ENCODE measurements at regions not wholly inside any gene's neighbourhood (a gene's known extent, or its start where the extent isn't known, plus 50 kb on each side); places are given as distances from the start of the nearest gene placed in this dataset.
"Not testable (repeated sequence)": the region's sequence is repeated elsewhere in the genome, so short reads cannot be mapped to it uniquely, and the experiment has no call there.

DNA sequence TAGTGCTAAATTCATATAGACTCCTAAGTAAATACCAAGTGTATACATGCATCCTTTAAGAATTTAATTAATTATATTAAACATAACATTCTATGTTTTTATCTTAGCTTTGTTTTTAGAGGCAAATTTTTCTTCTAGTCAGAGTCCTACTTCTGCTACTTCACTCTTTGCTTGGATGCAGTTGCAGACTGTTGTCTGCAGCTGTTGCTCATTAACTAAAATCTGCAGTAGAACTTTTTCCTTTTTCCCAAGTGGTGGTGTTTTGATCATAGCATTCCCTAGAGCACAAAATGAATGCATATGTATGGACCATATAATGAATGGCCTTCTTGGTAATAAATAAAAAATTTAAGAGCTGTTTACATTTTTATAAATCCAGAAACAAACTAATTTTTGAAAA, 198.3 kb downstream of the CASP12 start:
- no peak for DNase-seq

DNA sequence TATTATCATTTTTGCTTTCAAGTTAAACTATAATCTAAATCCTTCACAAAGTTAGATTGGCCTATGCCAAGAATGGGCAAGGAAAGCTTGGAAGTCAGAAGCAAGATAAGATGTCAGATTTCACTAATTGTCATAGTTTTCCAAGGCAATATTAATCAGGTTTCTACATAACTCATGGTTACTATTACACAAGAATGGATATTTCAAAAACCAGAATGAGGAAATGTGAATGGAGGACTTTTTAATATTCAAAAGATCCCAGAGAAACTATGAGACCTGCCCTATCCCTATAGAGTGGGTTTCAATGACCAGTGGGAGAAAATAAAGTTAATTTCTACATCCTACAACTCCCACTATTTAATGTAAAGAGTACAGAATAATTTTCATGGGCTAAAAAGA, 203.2 kb downstream of the CASP12 start:
- no peak for DNase-seq

DNA sequence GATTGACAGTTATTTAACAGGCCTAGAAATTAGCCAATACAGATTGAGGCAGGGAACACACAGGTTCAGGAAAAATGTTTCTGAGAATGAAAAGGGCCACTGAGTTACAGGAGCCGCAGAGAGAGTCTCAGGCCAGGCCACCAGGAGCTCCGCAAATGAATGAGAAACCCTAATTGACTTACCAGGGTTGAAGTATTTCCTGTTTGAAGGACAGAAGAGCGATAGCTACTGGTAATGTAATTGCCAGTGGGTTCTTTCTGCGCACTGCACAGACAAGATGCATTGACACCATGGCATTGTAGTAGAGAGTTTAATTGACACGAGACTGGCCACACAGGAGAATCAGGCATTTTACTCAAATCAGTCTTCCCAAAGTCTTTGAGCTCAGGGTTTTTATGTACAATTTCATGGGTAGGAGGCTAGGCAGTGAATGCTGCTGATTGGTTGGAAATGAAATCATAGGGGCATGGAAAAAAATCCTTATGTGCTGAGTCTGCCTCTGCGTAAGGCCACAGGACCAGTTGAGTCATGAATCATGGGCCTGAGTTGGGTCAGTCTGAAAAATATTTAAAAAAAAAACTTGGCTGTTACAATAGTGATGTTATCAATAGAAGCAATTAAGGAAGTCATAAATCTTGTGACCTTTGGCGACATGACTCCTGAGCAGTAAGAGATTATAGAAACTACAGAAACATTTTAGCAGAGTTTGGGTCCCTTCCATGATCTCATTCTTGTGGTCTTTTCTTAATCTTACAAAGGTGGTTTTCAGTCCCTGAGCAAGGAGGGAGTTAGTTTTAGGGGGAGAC, 203.8 kb downstream of the CASP12 start:
- no peak for DNase-seq

DNA sequence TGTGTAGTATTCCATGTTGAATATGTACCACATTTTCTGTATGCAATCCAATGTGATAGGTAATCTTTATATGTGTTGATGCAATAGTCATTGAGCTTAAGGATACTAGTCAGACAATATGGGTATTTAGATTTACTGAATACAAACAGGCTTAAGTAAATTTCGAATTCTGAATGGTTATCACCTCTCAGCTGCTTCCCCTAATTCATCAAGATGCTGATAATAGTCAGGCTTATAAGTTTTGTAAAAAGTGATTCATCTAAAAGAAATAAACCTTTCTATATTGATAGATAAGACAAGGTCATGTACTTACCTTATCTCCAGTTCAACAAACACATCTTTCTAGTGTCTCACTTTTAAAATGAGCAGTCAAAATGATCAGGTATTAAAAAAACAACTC, 205.5 kb downstream of the CASP12 start:
- DNase-seq = no peak

DNA sequence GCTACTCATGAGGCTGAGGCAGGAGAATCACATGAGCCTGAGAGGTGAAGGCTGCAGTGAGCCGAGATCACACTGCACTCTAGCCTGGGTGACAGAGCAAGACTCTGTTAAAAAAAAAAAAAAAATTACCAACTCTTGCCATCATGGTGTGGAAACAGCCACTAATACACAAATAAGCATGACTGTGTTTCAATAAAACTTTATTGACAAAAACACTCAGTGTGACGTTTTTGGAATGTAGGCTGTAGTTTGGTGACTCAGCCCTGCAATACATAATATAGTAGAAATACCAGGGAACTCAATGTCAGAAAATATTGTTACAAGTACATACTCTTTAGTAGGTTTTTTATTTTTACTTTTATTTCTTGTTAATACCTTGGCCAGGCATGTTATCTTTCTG, 207.1 kb downstream of the CASP12 start:
- no peak for DNase-seq

DNA sequence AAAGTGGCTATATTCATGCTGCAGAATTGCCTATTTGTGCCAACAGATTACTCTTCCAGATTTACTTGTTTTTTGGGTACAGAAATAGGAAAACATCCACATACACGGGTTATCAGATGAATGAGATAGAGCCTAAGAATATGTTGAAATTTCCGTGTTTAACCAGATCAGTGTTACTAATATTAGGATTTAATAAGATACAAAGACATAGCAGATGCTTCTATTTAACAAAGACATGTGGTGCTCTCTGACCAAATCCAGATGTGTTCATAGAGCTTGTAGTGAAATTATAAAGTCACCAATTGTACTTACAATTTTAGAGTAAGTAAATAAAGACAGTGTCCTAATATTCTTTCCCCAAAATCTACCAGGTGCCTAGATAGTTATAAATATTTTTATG, 208.0 kb downstream of the CASP12 start:
- no peak for DNase-seq

DNA sequence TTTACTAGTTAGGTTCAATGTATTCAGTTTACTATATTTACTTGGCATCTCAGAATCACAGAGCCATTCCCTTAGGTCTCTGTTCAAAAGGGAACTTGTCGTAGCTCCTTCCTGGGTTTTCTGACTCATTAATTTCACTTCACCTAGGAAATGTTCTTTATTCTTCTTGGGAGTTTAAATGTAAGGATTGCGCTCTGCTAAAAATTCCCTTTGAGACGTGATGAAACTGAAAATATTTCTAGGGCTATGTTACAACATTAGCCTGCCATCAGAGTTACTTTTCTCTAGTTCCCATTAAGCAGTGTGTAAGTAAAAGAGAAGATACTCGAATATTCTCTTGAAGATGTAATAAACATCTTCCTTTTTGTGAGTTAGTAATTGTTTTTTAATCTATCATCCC, 209.5 kb downstream of the CASP12 start:
- no peak for DNase-seq

DNA sequence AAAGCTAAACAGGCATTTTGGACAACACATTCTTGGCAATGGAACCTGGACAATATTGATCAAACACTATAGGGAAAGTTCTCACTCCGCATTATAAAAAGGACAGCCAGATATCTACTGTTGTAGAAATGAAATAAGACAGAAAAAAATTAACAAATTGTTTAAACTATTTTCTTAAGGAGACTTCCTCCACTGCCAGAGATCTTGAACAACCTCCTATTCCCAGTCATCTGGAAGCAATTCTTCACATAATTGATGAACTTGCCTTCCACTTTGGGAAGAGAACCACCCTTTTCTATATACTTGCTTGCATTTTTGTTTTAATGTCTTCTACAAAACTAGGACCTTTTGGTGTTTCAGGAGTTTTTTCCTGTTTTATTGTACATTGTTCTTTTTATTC, 216.1 kb downstream of the CASP12 start:
- DNase-seq = no peak

DNA sequence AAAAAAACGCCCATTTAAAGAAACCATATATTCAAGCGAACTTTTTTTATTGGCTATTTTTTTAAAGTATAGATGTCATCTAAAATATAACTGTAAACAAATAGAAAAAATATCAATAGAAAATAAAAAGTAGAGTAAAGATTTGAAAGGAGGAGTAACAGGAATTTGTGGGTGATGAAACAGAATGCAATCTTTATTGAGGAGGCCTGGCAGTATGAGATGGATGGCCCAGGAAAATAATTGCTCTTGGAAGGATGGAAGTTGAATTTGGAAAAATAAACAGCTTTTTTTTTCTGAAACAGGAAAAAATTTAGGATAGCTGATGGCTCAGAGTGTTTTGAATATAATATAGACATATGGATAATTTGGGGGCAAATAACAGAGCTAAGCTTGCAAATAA, 219.0 kb downstream of the CASP12 start:
- DNase-seq = no peak

DNA sequence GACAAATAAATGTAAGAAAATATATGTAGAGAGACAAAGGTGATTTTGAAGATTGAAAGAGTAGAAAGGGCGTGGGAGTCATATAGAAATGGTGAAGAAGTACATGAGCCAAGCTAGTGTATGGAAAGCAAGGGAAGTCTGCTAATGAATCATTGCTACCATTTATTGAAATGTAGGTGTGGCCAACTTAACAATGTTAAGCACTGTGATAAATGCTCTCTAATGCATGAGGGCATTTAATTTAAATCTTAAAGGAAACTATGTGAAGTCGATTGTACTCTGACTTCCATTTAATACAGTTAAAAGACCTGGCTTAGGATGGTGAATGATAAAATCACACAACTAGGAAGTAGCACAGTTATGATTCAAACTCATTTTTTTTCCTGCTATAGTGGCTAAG, 219.9 kb downstream of the CASP12 start:
- no peak for DNase-seq

DNA sequence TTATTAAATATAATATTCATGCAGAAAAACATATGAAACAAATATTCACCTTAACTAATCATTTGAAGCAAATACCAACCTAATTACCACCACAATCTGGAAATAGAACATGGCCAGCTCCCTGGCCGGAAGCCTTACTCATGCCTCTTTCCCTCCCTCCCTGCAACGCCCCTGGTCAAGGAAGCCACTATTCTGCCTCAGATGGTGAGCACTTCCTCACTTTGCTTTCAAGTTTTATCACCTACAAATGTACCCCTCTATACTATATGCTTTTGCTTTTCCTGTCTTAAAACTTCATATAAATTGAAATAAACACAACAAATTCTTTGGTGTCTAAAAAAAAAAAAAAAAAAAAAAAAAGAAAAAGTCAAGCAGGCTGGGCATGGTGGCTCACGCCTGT, 221.2 kb downstream of the CASP12 start:
- not testable (repeated sequence) for DNase-seq

DNA sequence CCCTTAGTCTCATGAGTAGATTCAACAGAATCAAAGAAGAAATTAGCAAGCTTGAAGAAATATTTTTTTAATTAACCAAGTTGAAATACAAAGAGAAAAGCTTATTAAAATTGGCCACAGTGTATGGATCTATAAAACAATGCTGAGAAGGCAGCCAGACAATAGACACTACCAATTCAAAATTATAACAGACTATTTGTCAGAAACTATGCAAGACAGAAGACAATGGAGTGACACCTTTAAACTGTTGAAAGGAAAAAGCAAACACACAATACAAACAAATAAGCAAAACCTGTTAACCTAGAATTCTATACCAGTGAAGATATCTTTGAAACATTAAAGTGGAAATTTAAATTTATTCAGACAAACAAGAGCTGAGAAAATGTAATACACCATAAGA, 225.4 kb downstream of the CASP12 start:
- no peak for DNase-seq

DNA sequence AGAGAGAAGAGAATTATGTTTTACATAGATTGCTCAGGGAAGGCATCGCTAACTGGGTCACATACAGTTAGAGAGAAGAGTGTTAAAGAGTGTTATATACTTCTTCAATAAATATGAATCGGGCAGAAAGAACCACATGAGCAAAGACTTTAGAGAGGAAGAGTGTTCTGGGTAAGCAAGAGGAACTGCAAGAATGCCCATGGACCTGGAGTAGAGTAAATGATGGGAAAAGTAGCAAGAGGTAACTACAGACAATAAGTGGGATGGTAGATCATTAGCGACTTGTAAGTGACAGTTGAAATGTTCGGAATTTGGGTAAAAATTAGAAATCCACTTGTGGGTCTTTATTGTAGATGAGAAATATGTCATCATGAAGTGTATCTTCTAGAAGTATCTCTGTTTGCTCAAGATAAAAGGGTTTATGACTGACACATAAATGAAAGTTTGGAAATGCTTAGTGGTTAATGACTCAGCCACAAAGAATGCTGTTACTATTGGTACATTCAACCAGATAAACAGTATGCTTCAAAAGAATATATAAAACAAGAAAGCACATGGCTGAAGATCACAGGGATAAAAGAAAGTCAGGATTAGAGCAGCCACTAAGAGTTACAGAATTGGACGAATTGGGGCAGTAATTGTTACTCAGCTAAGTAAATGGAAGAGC, 229.3 kb downstream of the CASP12 start:
- no peak for DNase-seq

DNA sequence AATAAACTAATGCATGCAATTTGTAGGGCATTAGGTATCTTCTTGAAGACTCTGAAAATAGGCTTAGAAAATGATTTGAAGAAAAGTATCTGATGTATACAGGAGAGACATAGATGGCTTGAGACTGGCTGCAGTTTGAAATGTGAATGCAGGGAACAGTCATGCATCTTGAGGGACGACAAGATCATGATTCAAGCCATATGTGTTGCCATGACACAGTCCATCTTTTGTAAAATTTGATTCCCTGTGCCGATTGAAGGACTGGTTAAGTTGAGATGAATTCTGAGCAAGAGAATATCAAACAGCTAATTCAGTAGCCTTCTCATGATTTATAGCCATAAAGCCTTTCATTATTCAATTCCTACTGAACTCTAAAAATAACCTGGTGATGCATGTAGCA, 231.6 kb downstream of the CASP12 start:
- no peak for DNase-seq

DNA sequence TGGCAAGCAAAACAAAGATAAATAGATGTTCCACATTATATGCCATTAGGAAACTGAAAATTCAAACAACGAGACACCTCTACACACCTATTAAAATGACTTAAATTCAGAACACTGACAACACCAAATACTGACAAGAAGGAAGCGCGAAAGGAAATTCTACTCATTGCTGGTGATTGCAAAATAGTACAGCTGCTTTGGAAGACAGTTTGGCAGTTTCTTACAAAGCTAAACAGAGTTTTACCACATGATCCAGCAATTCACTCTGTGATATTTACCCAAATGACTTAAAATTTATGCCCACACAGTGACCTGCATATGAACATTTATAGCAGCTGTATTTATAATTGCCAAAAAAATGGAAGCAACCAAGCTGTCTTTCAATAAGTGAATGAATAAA, 232.6 kb downstream of the CASP12 start:
- no peak for DNase-seq

DNA sequence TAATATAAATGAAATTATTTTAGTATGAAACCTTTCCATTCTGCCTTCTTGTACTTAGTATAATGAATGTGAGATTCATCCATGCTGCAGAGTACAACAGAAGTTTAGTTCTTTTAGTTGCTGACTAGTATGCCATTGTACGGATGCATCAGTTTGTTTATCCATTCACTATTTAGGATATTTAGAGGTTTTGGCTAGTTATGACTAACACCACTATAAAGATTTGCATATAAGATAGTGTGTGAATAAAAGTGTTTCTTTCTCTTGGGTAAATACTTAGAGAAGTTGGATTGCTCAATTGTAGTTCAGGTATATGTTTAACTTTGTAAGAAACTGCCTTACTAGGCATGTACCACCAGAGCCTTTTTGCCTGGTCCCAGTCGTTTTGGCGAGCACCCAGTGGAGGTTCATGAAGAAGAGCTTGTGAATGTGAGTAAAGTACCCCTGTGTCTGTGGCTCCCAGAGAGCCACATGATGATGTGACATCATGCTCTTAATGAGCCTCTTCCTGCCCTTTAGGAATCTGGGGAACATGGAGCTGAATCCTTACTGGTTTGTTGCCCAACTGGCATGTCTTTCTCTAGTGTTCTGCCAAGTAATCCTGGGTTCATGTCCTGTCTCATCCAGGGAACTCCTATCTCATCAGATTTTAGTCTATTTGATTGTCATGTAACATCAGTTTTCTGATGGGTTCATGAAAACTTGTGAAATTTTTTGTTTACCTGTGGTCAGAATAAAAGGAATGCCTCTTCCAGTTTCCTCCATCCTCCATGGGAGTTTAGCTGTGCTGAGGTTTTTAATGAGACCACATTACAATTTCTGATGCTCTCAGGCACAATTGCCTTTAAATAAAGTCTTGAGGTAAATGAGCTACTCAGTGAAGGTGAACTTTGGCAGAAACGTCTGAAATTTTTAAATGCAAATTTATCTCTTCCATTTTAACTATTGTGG, 234.8 kb downstream of the CASP12 start:
- DNase-seq = no peak

DNA sequence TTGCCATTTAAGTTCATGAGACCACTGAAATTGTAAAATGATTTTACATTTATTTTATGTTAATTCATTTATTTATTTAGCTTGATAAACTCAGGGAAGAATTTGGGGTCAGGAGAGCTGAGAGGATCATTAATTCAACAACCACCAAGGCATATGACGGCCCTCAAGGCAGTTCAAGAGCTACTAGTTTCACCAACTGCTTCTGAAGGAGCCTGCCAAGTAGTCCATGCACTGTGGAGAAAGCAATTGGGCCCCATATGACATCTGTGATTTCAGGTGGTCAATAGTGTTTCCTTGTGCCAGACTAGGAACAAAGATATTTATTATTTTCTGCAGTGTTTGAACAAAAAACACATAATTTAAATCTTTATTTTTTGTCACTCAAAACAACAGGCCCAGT, 236.4 kb downstream of the CASP12 start:
- DNase-seq = no peak

DNA sequence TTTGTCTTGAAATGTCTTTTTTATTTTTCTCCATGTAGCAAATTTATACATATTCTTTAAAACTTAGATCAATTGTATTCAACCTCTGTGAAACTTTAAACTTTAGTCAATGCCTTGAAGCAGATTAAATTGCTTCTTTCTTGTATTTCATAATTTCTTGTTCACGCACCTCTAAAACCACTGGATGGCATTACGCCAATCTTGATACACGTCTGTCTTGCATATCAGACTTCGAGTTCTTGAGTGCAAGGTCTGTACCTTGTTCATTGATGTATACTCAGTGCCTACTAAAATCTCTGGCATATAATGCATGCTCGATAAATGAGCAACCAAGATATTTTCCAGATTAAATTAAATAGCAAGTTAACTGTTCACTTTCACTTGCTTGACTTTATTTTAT, 236.8 kb downstream of the CASP12 start:
- no peak for DNase-seq

DNA sequence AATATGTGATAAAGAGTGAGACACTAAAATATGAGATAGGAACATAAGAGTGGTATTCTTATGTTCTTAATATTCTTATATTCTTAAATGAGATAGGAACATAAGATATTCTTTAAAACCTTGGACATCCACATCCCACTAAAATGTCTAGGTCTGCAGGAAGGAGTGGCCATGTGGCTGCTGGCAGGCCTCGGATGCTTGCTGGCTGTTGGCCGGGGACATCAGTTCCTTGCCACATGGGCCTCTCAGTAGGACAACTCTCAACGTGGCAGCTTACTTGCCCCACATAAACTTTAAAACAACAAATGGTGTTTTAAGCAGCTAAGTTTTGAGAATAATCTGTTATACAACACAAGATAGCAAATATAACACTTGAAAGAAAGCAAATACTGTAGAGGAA, 240.1 kb downstream of the CASP12 start:
- no peak for DNase-seq

DNA sequence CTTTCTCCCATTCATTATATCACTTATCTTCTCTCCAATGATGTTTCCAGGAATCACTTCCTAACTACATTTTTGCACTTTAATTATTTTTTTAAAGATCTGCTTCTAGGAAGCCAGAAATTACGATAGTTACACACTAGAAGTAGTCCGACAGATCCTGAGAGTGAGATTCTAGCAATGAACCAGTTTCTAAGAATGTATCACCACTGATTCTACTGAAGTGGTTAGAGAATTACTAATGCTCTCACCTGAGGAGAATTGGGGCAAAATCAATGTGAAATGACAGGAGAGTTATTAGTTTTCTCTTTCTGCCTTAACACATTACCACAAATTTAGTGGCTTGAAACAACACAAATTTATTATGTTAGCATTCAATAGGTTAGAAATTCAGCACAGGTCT, 241.2 kb downstream of the CASP12 start:
- DNase-seq = no peak

DNA sequence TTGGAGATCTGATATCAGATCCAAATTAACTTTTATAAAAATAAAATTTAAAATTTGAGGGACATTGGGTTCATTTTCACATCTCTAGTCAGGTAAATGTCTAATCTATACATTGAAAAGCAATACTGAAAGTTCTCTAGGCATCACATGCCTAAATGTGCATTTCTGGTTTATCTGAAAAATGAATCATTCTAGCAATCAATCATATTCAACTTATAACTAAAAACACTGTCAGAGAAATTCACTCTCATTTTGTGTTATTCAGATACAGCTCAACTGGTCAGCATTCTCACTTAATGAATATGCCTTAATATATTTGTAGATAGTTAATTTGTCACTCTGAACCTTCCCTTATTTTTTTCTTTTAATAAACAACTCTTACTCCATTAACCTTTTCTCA, 243.2 kb downstream of the CASP12 start:
- no peak for DNase-seq

DNA sequence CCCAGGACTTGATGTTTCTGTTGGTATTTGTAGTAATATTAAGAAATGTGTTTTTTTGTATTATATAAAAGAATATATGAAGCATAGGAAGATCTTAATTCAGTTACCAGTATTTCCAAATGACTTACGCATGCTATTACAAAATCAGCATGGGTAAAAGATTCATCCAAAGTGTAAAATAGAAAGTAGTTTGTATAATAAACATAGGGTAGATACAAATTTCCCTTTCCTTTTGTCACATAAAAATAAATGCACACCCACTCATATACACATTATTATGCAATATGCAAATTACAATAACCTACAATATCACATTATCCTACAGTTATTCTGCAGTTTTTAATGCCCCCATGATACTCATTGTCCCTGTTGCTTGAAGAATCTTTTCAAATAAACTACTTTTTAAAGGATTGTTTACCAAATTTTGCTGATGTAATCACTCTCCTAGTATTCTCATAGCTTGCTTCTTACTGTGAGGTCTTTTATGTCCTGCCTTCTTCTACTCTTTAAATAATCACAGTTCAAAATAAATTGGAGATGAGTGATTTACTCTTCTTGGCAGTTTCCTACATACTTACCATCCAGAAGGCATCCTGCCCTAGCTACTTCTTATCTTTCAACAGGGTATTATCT, 244.0 kb downstream of the CASP12 start:
- no peak for DNase-seq

DNA sequence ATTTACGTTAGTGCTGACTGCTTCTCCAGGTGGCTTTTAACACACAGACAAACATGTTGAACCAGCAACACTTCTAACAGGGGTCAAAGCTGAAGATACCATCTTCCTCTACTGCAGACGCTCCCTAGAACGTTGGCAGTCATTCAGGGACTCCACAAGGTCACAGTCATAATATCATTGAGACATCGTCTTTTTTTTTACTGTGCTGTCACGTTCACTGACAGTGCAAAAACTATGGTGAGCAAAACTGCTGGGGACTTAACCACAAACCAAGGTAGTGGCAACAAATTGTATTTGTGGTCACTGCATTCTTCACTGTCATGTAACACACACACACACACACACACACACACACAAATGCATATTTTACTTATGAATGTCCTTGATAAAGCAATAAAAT, 244.9 kb downstream of the CASP12 start:
- DNase-seq = no peak

All from COR-L47 (cell line).